Neural progenitor cell (in vitro differentiated cells): ENCODE measurements at regions not wholly inside any gene's neighbourhood (a gene's known extent, or its start where the extent isn't known, plus 50 kb on each side); places are given as distances from the start of the nearest gene placed in this dataset.

ENCODE experiments used
- DNase-seq: peaks from one replicate; pipeline ENCODE4 v3.0.0-alpha.2; 2016; ENCODE audit warnings: low spot score
- H2AFZ ChIP-seq: fragments of 200-600 bp; sonication (generic); replicated peaks from 2 replicates; pipeline ENCODE4 v1.6.1; 2016; ENCODE audit warnings: antibody characterized with exemption
- H3F3A ChIP-seq: fragments of 200-600 bp; sonication (generic); 2 replicates; pipeline ENCODE4 v1.6.1; 2016; ENCODE audit warnings: antibody characterized with exemption, low read depth
- H3K27ac ChIP-seq: fragments of 200-600 bp; sonication (generic); 2 replicates; pipeline ENCODE4 v1.5.1; 2016; ENCODE audit warnings: mild to moderate bottlenecking
- H3K27me3 ChIP-seq: fragments of 200-600 bp; sonication (generic); 2 replicates; pipeline ENCODE4 v1.6.1; 2016; ENCODE audit warnings: mild to moderate bottlenecking, moderate library complexity
- H3K36me3 ChIP-seq: fragments of 200-600 bp; sonication (generic); 2 replicates; pipeline ENCODE4 v1.5.1; 2016
- H3K4me1 ChIP-seq: fragments of 200-600 bp; sonication (generic); 2 replicates; pipeline ENCODE4 v1.6.1; 2016; ENCODE audit warnings: mixed run types
- H3K4me2 ChIP-seq: fragments of 200-600 bp; sonication (generic); 2 replicates; pipeline ENCODE4 v1.6.1; 2016
- H3K4me3 ChIP-seq: fragments of 200-600 bp; sonication (generic); 2 replicates; pipeline ENCODE4 v1.5.1; 2016
- H3K79me2 ChIP-seq: fragments of 200-600 bp; sonication (generic); 2 replicates; pipeline ENCODE4 v1.6.1; 2016; ENCODE audit warnings: low read depth
- H3K9ac ChIP-seq: fragments of 200-600 bp; sonication (generic); 2 replicates; pipeline ENCODE4 v1.6.1; 2016
- H3K9me3 ChIP-seq: fragments of 200-600 bp; sonication (generic); 2 replicates; pipeline ENCODE4 v1.5.1; 2016; ENCODE audit warnings: low read depth
- H4K20me1 ChIP-seq: fragments of 200-600 bp; sonication (generic); 2 replicates; pipeline ENCODE4 v1.6.1; 2016; ENCODE audit warnings: low read depth
- H3K27ac Mint-ChIP-seq: 3 replicates; pipeline ENCODE4 v1.8.0; 2021; ENCODE audit warnings: mixed read lengths
- H3K27me3 Mint-ChIP-seq: 2 replicates; pipeline ENCODE4 v1.8.0; 2022; ENCODE audit warnings: low read depth, mild to moderate bottlenecking, inconsistent platforms, moderate library complexity, mixed read lengths; ENCODE audit not compliant: insufficient read depth
- H3K36me3 Mint-ChIP-seq: 3 replicates; pipeline ENCODE4 v1.8.0; 2021; ENCODE audit warnings: mixed read lengths
- H3K4me1 Mint-ChIP-seq: 3 replicates; pipeline ENCODE4 v1.8.0; 2021; ENCODE audit warnings: mixed read lengths
- H3K4me3 Mint-ChIP-seq: 3 replicates; pipeline ENCODE4 v1.8.0; 2021; ENCODE audit warnings: mild to moderate bottlenecking, moderate library complexity, mixed read lengths
- H3K9me3 Mint-ChIP-seq: 3 replicates; pipeline ENCODE4 v1.8.0; 2020; ENCODE audit warnings: mixed read lengths
- EZH2 ChIP-seq: fragments of 200-600 bp; sonication (generic); IDR thresholded peaks from 2 replicates; pipeline ENCODE4 v1.6.1; 2017; ENCODE audit warnings: antibody characterized with exemption, mild to moderate bottlenecking, moderate library complexity
- EZH2phosphoT487 ChIP-seq: fragments of 200-600 bp; sonication (generic); IDR thresholded peaks from 2 replicates; pipeline ENCODE4 v1.6.1; 2017; ENCODE audit warnings: antibody characterized with exemption
- TF ChIP-seq, protein P1 (sequence below): fragments of 200-600 bp; sonication (generic); IDR thresholded peaks from 2 replicates; pipeline ENCODE4 v1.5.1; 2017; ENCODE audit warnings: antibody characterized with exemption, mild to moderate bottlenecking

DNA sequence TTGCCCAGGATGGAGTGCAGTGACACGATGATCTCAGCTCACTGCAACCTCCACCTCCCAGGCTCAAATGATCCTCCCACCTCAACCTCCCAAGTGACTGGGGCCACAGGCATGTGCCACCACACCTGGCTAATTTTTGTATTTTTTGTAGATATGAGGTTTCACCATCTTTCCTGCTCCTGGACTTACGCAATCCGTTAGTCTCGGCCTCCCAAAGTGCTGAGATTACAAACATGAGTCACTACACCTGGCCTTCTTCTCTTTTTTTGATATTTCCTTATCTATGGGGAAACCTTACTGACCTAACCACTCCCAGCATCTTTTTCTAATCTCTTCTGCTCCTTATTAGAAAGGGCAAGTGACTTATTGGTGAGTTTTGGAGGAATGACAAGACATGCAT lies 121.7 kb upstream of the CHORDC1 start:
- no peak overlapping the region for H3K27ac ChIP-seq

DNA sequence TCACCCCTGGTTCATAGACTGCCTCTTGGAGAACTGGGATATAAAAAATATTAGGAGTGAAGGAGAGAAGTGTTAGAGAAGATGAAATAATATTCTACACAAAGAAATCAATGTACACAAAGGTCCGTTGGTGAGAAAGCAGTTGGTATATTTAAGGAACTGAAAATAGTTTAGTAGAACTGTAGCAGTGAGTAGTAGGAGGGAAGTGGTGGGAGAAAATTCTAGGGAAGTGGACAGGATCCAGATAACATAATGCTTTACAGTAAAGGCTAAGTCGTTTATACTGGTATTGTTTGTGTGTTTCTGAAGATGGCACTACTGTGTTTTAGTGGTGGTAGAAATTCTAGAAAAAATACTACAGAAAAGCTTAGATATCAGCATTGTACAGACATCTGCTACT lies 120.8 kb upstream of the CHORDC1 start:
- Histone ChIP-seq H3F3A (no peaks in the 10 kb centered on the region), H4K20me1 (no peaks in the 10 kb centered on the region), H3K4me3 (no peak overlapping the region), H3K9ac (no peak overlapping the region), H3K36me3 (no peaks in the 10 kb centered on the region), H3K27me3 (no peaks in the 10 kb centered on the region), H3K4me1 (no peaks in the 10 kb centered on the region), H2AFZ (no peak overlapping the region), H3K4me2 (no peak overlapping the region), H3K27ac (no peak overlapping the region), H3K79me2 (no peaks in the 10 kb centered on the region), H3K9me3 (no peaks in the 10 kb centered on the region)
- no peak overlapping the region for H3K27ac Mint-ChIP-seq
- TF ChIP-seq EZH2phosphoT487 (no peak), EZH2 (no peak)
- TF ChIP-seq, protein P1, sequence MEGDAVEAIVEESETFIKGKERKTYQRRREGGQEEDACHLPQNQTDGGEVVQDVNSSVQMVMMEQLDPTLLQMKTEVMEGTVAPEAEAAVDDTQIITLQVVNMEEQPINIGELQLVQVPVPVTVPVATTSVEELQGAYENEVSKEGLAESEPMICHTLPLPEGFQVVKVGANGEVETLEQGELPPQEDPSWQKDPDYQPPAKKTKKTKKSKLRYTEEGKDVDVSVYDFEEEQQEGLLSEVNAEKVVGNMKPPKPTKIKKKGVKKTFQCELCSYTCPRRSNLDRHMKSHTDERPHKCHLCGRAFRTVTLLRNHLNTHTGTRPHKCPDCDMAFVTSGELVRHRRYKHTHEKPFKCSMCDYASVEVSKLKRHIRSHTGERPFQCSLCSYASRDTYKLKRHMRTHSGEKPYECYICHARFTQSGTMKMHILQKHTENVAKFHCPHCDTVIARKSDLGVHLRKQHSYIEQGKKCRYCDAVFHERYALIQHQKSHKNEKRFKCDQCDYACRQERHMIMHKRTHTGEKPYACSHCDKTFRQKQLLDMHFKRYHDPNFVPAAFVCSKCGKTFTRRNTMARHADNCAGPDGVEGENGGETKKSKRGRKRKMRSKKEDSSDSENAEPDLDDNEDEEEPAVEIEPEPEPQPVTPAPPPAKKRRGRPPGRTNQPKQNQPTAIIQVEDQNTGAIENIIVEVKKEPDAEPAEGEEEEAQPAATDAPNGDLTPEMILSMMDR = no peak
- no peak overlapping the region for H3K4me3 Mint-ChIP-seq
- H3K4me1 Mint-ChIP-seq = no peaks in the 10 kb centered on the region
- H3K9me3 Mint-ChIP-seq = no peaks in the 10 kb centered on the region
- no peak for DNase-seq
- no peaks in the 10 kb centered on the region for H3K27me3 Mint-ChIP-seq
- H3K36me3 Mint-ChIP-seq = no peaks in the 10 kb centered on the region

More for the DNA sequence above, 121.7 kb upstream of the CHORDC1 start:
- Mint-ChIP-seq H3K27me3 (no peaks in the 10 kb centered on the region), H3K9me3 (no peaks in the 10 kb centered on the region), H3K4me1 (no peaks in the 10 kb centered on the region), H3K27ac (no peak overlapping the region), H3K4me3 (no peak overlapping the region), H3K36me3 (no peaks in the 10 kb centered on the region)
- H4K20me1 ChIP-seq = no peaks in the 10 kb centered on the region
- H3K4me3 ChIP-seq = no peak overlapping the region
- no peaks in the 10 kb centered on the region for H3K9me3 ChIP-seq
- H3K4me1 ChIP-seq = no peaks in the 10 kb centered on the region
- no peaks in the 10 kb centered on the region for H3K27me3 ChIP-seq
- H3K36me3 ChIP-seq = no peaks in the 10 kb centered on the region
- no peaks in the 10 kb centered on the region for H3K79me2 ChIP-seq
- DNase-seq = no peak
- H2AFZ ChIP-seq = no peak overlapping the region
- TF ChIP-seq EZH2phosphoT487 (no peak), EZH2 (no peak)
- H3K4me2 ChIP-seq = no peak overlapping the region
- no peaks in the 10 kb centered on the region for H3F3A ChIP-seq
- H3K9ac ChIP-seq = no peak overlapping the region

DNA sequence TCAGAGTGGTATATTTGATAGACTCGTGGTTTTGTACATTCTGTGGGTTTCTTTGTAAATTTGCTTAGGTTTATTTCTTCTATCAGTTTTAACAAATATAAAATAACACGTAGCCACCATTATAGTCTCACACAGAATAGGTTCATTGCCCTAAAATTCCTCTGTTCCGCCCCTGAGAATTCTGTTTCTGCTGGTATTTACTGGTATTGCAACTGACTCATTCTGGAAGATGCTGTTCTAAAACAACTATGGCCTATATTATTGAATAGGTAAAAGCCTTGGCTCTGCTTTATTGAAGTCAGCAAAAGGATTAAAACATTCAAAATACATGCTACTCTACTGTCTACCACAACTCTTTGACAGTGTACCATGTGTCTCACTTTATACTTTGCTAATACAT lies 119.1 kb upstream of the CHORDC1 start:
- H3K27ac ChIP-seq = no peak overlapping the region
- no peaks in the 10 kb centered on the region for H4K20me1 ChIP-seq
- no peak overlapping the region for H3K27ac Mint-ChIP-seq
- no peaks in the 10 kb centered on the region for H3K4me1 ChIP-seq
- H3K4me2 ChIP-seq = no peak overlapping the region
- H3F3A ChIP-seq = no peaks in the 10 kb centered on the region
- H3K4me3 Mint-ChIP-seq = no peak overlapping the region
- H3K79me2 ChIP-seq = no peaks in the 10 kb centered on the region
- H3K4me3 ChIP-seq = no peak overlapping the region
- no peaks in the 10 kb centered on the region for H3K4me1 Mint-ChIP-seq
- H2AFZ ChIP-seq = no peak overlapping the region
- H3K27me3 Mint-ChIP-seq = no peaks in the 10 kb centered on the region
- no peaks in the 10 kb centered on the region for H3K36me3 Mint-ChIP-seq
- no peak overlapping the region for H3K9ac ChIP-seq
- H3K9me3 ChIP-seq = no peaks in the 10 kb centered on the region
- no peaks in the 10 kb centered on the region for H3K9me3 Mint-ChIP-seq
- no peak for DNase-seq
- H3K36me3 ChIP-seq = no peaks in the 10 kb centered on the region
- no peaks in the 10 kb centered on the region for H3K27me3 ChIP-seq
- TF ChIP-seq EZH2 (no peak), EZH2phosphoT487 (no peak)
- TF ChIP-seq, protein P1 = peak; percentile 6

DNA sequence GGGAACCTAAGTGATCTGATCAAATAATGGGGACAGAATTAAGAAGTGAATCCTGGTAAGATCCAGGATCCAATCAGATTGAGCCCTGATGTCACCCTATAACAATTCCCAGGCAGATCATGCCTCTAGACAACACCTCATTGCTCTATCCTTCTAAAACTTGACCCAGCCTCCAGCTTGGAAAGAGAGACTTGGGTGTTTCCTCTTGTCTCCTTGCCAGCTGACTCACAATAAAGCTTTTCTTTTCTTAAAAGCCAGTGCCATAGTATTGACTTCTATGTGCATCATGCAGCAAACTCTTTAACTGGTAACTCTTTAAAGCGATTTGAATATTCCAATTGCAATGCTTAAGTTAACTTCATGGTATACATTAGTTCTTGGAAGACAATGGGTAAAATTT lies 109.6 kb upstream of the CHORDC1 start:
- Mint-ChIP-seq H3K27ac (no peak overlapping the region), H3K4me3 (no peak overlapping the region), H3K9me3 (no peaks in the 10 kb centered on the region), H3K27me3 (no peaks in the 10 kb centered on the region), H3K36me3 (no peaks in the 10 kb centered on the region), H3K4me1 (no peaks in the 10 kb centered on the region)
- no peaks in the 10 kb centered on the region for H3F3A ChIP-seq
- no peaks in the 10 kb centered on the region for H4K20me1 ChIP-seq
- H2AFZ ChIP-seq = no peak overlapping the region
- DNase-seq = no peak
- H3K36me3 ChIP-seq = no peaks in the 10 kb centered on the region
- H3K9me3 ChIP-seq = no peaks in the 10 kb centered on the region
- H3K27me3 ChIP-seq = no peaks in the 10 kb centered on the region
- no peak overlapping the region for H3K4me3 ChIP-seq
- TF ChIP-seq EZH2phosphoT487 (no peak), EZH2 (no peak)
- TF ChIP-seq, protein P1 = no peak
- H3K27ac ChIP-seq = no peak overlapping the region
- H3K4me2 ChIP-seq = no peak overlapping the region
- H3K4me1 ChIP-seq = peaks cover 4% of the 10 kb centered on the region
- H3K9ac ChIP-seq = no peak overlapping the region
- no peaks in the 10 kb centered on the region for H3K79me2 ChIP-seq
